D721Med (cell line): ENCODE measurements at regions not wholly inside any gene's neighbourhood (a gene's known extent, or its start where the extent isn't known, plus 50 kb on each side); places are given as distances from the start of the nearest gene placed in this dataset.
A peak's percentile ranks its signal among the peaks of the same experiment; 100 is the strongest.

Experiments
- DNase-seq: peaks from one replicate; pipeline ENCODE4 v3.0.0; 2011; ENCODE audit warnings: low spot score; ENCODE audit not compliant: insufficient read length
- FAIRE-seq: peaks from 2 replicates; lab custom pipeline; 2011; peaks lifted over from hg19 to GRCh38; lab: Jason Lieb, UNC
- CTCF ChIP-seq: IDR thresholded peaks from 2 replicates; pipeline ENCODE4 v1.5.1; 2012; ENCODE audit warnings: mild to moderate bottlenecking, control low read depth; ENCODE audit not compliant: insufficient read depth; ENCODE audit errors: missing control alignments

- no peak for FAIRE-seq
- no peak for TF ChIP-seq CTCF
- DNase-seq = no peak
These were observed 1350.8 kb upstream of the SLC10A2 start for GRCh38 chr13:104416973-104417372.

GRCh38 chr13:104414771-104415170 lies 1348.6 kb upstream of the SLC10A2 start:
- DNase-seq (no peak), FAIRE-seq (no peak)
- TF ChIP-seq CTCF = no peak

- TF ChIP-seq CTCF = no peak
- no peak for FAIRE-seq
- DNase-seq = no peak
These were observed 1348.0 kb upstream of the SLC10A2 start for GRCh38 chr13:104414181-104414580.

- no peak for TF ChIP-seq CTCF
- FAIRE-seq (no peak), DNase-seq (no peak)
These were observed 1345.0 kb upstream of the SLC10A2 start for GRCh38 chr13:104411141-104411765.

GRCh38 chr13:104408733-104409132 lies 1342.5 kb upstream of the SLC10A2 start:
- FAIRE-seq = no peak
- no peak for DNase-seq
- no peak for TF ChIP-seq CTCF

- no peak for TF ChIP-seq CTCF
- FAIRE-seq (peak; percentile 66), DNase-seq (no peak)
These were observed 1338.1 kb upstream of the SLC10A2 start for GRCh38 chr13:104404325-104404724.

GRCh38 chr13:104389691-104390090 lies 1323.5 kb upstream of the SLC10A2 start:
- no peak for TF ChIP-seq CTCF
- FAIRE-seq (no peak), DNase-seq (no peak)
